Endothelial cell of umbilical vein (primary cell): ENCODE measurements at regions not wholly inside any gene's neighbourhood (a gene's known extent, or its start where the extent isn't known, plus 50 kb on each side); places are given as distances from the start of the nearest gene placed in this dataset.

Experiments
- EZH2 ChIP-seq: IDR thresholded peaks from 2 replicates; pipeline ENCODE4 v1.6.1; 2012; ENCODE audit warnings: borderline replicate concordance, low read depth, mild to moderate bottlenecking, moderate library complexity, low read length, inconsistent platforms; ENCODE audit not compliant: severe bottlenecking
- FOS ChIP-seq: IDR thresholded peaks from 2 replicates; pipeline ENCODE4 v1.6.1; 2011; ENCODE audit warnings: mild to moderate bottlenecking, low read length, moderate library complexity, borderline replicate concordance; ENCODE audit not compliant: insufficient read depth
- MYC ChIP-seq: IDR thresholded peaks from one replicate; pipeline ENCODE4 v1.6.1; 2011; ENCODE audit warnings: mild to moderate bottlenecking, low read depth, low read length
- POLR2A ChIP-seq: IDR thresholded peaks from 2 replicates; pipeline ENCODE4 v1.6.1; 2012; ENCODE audit warnings: low read depth, mild to moderate bottlenecking, control low read depth, low read length
- POLR2AphosphoS5 ChIP-seq: IDR thresholded peaks from 2 replicates; pipeline ENCODE4 v1.6.1; 2012; ENCODE audit warnings: low read depth, mild to moderate bottlenecking, control low read depth, low read length, moderate library complexity; ENCODE audit not compliant: insufficient read depth
- TF ChIP-seq, protein P1 (sequence below), 2 donors: IDR thresholded peaks; 1 replicate in 1 of 2; 2 replicates in 1 of 2; pipeline ENCODE4 v1.5.1; 2011; ENCODE audit warnings: low read length in 2 of 2, mild to moderate bottlenecking in 2 of 2, moderate library complexity in 2 of 2, control low read depth in 1 of 2, inconsistent platforms in 1 of 2, low read depth in 1 of 2; ENCODE audit not compliant: insufficient read depth in 1 of 2; ENCODE audit errors: extremely low read depth in 1 of 2

DNA sequence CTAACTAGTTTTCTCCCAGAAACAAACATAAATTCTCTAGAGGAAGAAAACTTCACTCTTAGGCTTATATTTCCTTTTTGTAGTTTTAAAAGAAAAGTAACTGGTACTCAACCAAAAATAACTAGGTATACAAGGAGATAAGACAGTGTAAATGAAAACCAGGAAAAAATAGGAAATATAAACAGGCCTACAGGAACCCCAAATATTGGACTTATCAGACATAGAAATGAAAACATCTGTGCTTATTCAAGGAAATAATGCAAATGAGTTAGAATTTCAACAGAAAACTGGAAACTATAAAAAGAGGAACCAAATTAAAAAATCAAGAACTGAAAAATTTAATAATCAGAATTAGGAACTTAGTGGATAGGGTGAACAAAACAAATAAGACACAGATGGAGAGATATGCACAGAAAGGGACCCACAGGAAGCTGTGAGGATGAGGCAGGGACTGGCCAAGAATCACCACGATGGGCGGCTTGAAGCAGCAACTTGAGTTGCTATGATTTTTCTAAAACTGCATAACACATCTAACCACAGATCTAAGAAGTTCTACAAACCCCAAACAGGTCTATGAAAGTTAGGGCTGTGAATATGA is 67.5 kb upstream of the ACTRT2 start:
- TF ChIP-seq, protein P1, sequence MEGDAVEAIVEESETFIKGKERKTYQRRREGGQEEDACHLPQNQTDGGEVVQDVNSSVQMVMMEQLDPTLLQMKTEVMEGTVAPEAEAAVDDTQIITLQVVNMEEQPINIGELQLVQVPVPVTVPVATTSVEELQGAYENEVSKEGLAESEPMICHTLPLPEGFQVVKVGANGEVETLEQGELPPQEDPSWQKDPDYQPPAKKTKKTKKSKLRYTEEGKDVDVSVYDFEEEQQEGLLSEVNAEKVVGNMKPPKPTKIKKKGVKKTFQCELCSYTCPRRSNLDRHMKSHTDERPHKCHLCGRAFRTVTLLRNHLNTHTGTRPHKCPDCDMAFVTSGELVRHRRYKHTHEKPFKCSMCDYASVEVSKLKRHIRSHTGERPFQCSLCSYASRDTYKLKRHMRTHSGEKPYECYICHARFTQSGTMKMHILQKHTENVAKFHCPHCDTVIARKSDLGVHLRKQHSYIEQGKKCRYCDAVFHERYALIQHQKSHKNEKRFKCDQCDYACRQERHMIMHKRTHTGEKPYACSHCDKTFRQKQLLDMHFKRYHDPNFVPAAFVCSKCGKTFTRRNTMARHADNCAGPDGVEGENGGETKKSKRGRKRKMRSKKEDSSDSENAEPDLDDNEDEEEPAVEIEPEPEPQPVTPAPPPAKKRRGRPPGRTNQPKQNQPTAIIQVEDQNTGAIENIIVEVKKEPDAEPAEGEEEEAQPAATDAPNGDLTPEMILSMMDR (IDR thresholded peaks at IDR 0.05; ENCODE audit: extremely low read depth in 1 of 2, insufficient read depth in 1 of 2, low read depth in 1 of 2, low read length in 2 of 2), result no peak
- TF ChIP-seq POLR2AphosphoS5 (no peak), EZH2 (no peak), POLR2A (no peak), FOS (no peak), MYC (no peak)
